ENCODE measurements at regions not wholly inside any gene's neighbourhood (a gene's known extent, or its start where the extent isn't known, plus 50 kb on each side); places are given as distances from the start of the nearest gene placed in this dataset.
A peak's percentile ranks its signal among the peaks of the same experiment; 100 is the strongest.

- no peak for DNase-seq
Observed at GRCh38 chr6:119565893-119566292, 216.3 kb upstream of the MAN1A1 start.

- no peak for DNase-seq
Observed at GRCh38 chr6:119562168-119562567, 212.6 kb upstream of the MAN1A1 start.

GRCh38 chr6:119559586-119559985 is 210.0 kb upstream of the MAN1A1 start:
- DNase-seq, result peak; percentile 68

GRCh38 chr6:119557239-119557638 is 207.7 kb upstream of the MAN1A1 start:
- DNase-seq, result no peak

GRCh38 chr6:119552021-119552420 is 202.5 kb upstream of the MAN1A1 start:
- DNase-seq, result peak; percentile 10

- no peak for DNase-seq
Observed at GRCh38 chr6:119547024-119547423, 197.5 kb upstream of the MAN1A1 start.

GRCh38 chr6:119545245-119545644 is 195.7 kb upstream of the MAN1A1 start:
- DNase-seq, result no peak

GRCh38 chr6:119544325-119545175 is 195.0 kb upstream of the MAN1A1 start:
- DNase-seq, result no peak

GRCh38 chr6:119543332-119543731 is 193.8 kb upstream of the MAN1A1 start:
- no peak for DNase-seq

- DNase-seq, result no peak
Observed at GRCh38 chr6:119542037-119542436, 192.5 kb upstream of the MAN1A1 start.

- DNase-seq, result no peak
Observed at GRCh38 chr6:119541132-119541905, 191.8 kb upstream of the MAN1A1 start.

GRCh38 chr6:119540417-119540816 is 190.9 kb upstream of the MAN1A1 start:
- no peak for DNase-seq

- DNase-seq, result no peak
Observed at GRCh38 chr6:119539066-119539746, 189.6 kb upstream of the MAN1A1 start.

GRCh38 chr6:119536666-119537065 is 187.1 kb upstream of the MAN1A1 start:
- DNase-seq, result no peak

GRCh38 chr6:119535332-119535731 is 185.8 kb upstream of the MAN1A1 start:
- no peak for DNase-seq

GRCh38 chr6:119533603-119534279 is 184.2 kb upstream of the MAN1A1 start:
- peak; percentile 32 for DNase-seq

- no peak for DNase-seq
Observed at GRCh38 chr6:119527231-119527578, 177.6 kb upstream of the MAN1A1 start.

GRCh38 chr6:119526561-119527230 is 177.1 kb upstream of the MAN1A1 start:
- DNase-seq, result no peak

- DNase-seq, result no peak
Observed at GRCh38 chr6:119524410-119524809, 174.8 kb upstream of the MAN1A1 start.

GRCh38 chr6:119523556-119523955 is 174.0 kb upstream of the MAN1A1 start:
- DNase-seq, result no peak

GRCh38 chr6:119521251-119521650 is 171.7 kb upstream of the MAN1A1 start:
- DNase-seq, result no peak

GRCh38 chr6:119517428-119517827 is 167.9 kb upstream of the MAN1A1 start:
- DNase-seq, result no peak

Measured in inflammatory macrophage treated with lipopolysaccharide for 4 hours (primary cell).